Progenitor cell of endocrine pancreas (in vitro differentiated cells): ENCODE measurements at regions not wholly inside any gene's neighbourhood (a gene's known extent, or its start where the extent isn't known, plus 50 kb on each side); places are given as distances from the start of the nearest gene placed in this dataset.

ENCODE experiments used
- DNase-seq: peaks from one replicate; pipeline ENCODE4 v3.0.0; 2021; ENCODE audit warnings: low spot score; ENCODE audit not compliant: unreplicated experiment
- H3K27ac Mint-ChIP-seq: 2 replicates; pipeline ENCODE4 v1.8.0; 2021; ENCODE audit warnings: mild to moderate bottlenecking, moderate library complexity, mixed read lengths
- H3K27me3 Mint-ChIP-seq: 2 replicates; pipeline ENCODE4 v1.8.0; 2021; ENCODE audit warnings: mixed read lengths
- H3K36me3 Mint-ChIP-seq: 2 replicates; pipeline ENCODE4 v1.8.0; 2022; ENCODE audit warnings: mixed read lengths; ENCODE audit not compliant: insufficient read depth
- H3K4me1 Mint-ChIP-seq: 2 replicates; pipeline ENCODE4 v1.8.0; 2021; ENCODE audit warnings: low read depth, mixed read lengths
- H3K4me3 Mint-ChIP-seq: 2 replicates; pipeline ENCODE4 v1.8.0; 2021; ENCODE audit warnings: low read depth, mild to moderate bottlenecking, moderate library complexity, mixed read lengths
- H3K9me3 Mint-ChIP-seq: 2 replicates; pipeline ENCODE4 v1.8.0; 2021; ENCODE audit warnings: low read depth, mixed read lengths
- CTCF ChIP-seq: fragments of 200-600 bp; sonication (generic); IDR thresholded peaks from one replicate; pipeline ENCODE4 v1.5.0; 2021; ENCODE audit warnings: antibody characterized with exemption, mild to moderate bottlenecking; ENCODE audit not compliant: unreplicated experiment

DNA sequence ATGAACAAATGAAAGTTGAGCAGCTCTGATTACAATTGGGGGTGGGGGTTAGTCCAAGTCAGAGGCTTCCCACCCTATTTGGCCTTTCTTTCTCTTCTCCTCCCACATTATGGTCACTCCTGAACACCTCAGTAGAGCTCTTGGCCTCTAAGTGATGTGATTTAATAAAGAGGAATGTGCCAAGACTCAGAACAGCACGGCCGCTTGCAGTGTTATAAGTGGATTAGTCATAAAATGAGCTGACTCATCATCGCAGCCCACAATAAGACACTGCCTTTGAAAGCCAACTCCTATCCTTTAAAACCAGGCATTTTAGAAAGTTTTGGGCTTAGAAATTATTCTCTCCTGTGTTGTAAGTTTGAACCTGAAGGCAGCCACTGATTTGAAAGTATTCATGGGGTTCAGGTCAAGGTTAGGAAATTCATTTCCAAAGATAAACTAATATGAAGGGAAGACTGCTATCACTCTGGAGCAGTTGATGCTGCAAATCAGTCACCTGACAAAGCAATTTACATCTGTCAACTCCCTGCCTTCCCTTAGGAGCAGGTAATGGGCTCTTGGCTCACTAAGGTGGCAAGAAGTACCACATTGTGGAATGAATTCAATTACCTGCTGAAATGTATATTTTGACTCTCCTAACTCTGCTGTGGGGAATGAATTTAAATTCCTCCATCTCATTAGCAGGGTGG is 283.6 kb upstream of the NMUR2 start:
- H3K4me3 Mint-ChIP-seq: no peak overlapping the region
- no peak for DNase-seq
- no peaks in the 10 kb centered on the region for H3K27me3 Mint-ChIP-seq
- H3K4me1 Mint-ChIP-seq: no peaks in the 10 kb centered on the region
- no peak for TF ChIP-seq CTCF
- H3K27ac Mint-ChIP-seq: no peak overlapping the region
- H3K9me3 Mint-ChIP-seq: peaks cover 18% of the 10 kb centered on the region
- peaks cover 5% of the 10 kb centered on the region for H3K36me3 Mint-ChIP-seq

DNA sequence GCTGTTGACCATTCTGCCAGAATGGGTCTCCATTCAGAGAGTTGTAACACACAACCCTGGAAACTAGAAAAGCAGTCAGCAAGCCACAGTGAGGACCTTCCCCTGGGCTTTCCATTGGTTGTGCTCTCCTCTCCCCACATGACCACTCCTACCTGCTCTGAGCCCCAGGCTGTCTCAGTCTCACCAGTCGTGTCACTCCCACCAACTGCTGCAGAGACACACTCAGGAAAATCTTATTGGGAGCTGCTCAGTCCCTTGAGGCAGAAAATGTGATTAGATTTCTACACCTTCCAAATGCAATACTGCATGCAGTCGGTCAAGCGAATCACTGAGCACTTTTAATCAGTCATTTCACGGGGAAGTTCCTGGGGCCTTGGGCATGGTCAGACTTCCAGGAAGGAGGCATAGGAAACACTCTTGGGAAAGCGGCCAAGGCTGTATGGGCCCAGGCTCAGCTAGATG is 284.2 kb upstream of the NMUR2 start:
- no peak overlapping the region for H3K27ac Mint-ChIP-seq
- H3K36me3 Mint-ChIP-seq: peaks cover 5% of the 10 kb centered on the region
- no peak for DNase-seq
- peaks cover 18% of the 10 kb centered on the region for H3K9me3 Mint-ChIP-seq
- TF ChIP-seq CTCF: no peak
- H3K4me1 Mint-ChIP-seq: no peaks in the 10 kb centered on the region
- no peaks in the 10 kb centered on the region for H3K27me3 Mint-ChIP-seq
- H3K4me3 Mint-ChIP-seq: no peak overlapping the region

DNA sequence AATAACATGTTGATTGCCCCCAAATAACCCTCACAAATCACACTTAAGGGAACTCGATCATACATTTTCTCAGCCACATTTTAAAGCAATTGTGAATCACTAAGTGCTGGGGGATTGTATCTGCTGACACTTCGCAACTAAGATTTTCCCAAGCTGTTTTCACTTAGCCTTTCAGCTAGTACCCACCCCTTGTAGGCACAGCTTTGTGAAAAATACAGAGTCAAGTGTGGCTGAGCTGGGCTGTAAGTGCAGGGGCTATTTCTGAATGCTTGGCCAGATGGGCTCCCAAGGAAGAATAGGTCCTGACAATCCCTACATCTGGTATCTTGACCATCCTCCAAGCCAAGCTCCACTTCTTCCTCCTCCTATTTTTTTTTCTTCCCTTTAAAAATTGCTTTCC is 289.2 kb upstream of the NMUR2 start:
- TF ChIP-seq CTCF: no peak
- no peak for DNase-seq
- Mint-ChIP-seq H3K9me3 (peaks cover 11% of the 10 kb centered on the region), H3K27me3 (no peaks in the 10 kb centered on the region), H3K4me3 (no peak overlapping the region), H3K27ac (no peak overlapping the region), H3K4me1 (no peaks in the 10 kb centered on the region), H3K36me3 (no peaks in the 10 kb centered on the region)

DNA sequence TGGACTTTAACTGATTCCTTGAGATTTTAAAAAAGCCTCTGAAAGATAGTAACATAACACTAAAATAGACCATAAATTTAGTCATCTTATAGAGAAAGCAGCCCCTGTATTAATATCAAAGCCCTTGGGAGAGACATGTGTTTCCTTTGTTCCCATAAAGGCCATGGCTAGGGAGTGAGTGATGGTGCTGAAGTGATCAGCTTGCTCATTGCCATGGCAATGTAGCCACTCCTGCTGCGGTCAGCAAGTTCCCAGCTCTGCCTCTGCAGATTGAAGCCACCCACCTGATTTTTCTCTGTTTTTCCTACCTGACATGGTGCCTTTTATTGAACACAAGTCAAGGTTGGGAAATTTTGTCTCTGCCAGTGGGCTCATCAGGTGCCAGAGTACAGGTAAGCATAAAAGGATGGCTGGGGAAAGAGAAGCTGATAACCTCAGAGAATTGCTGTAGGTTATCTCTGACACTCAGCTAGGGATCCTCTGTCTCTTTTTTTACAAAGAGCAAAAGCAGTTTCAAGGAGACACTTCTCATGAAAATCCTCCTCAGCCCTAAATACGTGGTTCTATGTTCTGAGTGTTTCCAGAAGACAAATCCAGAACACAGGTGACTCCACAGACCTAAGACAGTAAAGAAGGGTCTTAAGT is 296.3 kb upstream of the NMUR2 start:
- Mint-ChIP-seq H3K4me1 (no peaks in the 10 kb centered on the region), H3K9me3 (peaks cover 23% of the 10 kb centered on the region), H3K36me3 (no peaks in the 10 kb centered on the region), H3K27me3 (no peaks in the 10 kb centered on the region), H3K4me3 (no peak overlapping the region), H3K27ac (no peak overlapping the region)
- no peak for TF ChIP-seq CTCF
- no peak for DNase-seq

GRCh38 chr5:152704286-152704685 is 299.2 kb upstream of the NMUR2 start:
- H3K27ac Mint-ChIP-seq: no peak overlapping the region
- DNase-seq: no peak
- H3K36me3 Mint-ChIP-seq: no peaks in the 10 kb centered on the region
- peaks cover 23% of the 10 kb centered on the region for H3K9me3 Mint-ChIP-seq
- no peak for TF ChIP-seq CTCF
- H3K27me3 Mint-ChIP-seq: no peaks in the 10 kb centered on the region
- no peak overlapping the region for H3K4me3 Mint-ChIP-seq
- no peaks in the 10 kb centered on the region for H3K4me1 Mint-ChIP-seq
